ENCODE measurements at regions not wholly inside any gene's neighbourhood (a gene's known extent, or its start where the extent isn't known, plus 50 kb on each side); places are given as distances from the start of the nearest gene placed in this dataset.

- intact Hi-C loops (cut with micrococcal nuclease): no loop called here
- ChIA-PET POLR2A (no interaction called here), RAD21 (ENCODE audit: low non-redundant PET in 1 of 2, low total read pairs in 2 of 2, uncharacterized antibody in 2 of 2, unreplicated experiment in 2 of 2) (no interaction called here), CTCF (no interaction called here)
- TF ChIP-seq CEBPB (IDR thresholded peaks at IDR 0.05; ENCODE audit: low read depth): no peak
- no peak for TF ChIP-seq EZH2 (IDR thresholded peaks at IDR 0.05)
- TF ChIP-seq SP1 (IDR thresholded peaks at IDR 0.05; ENCODE audit: low read depth): no peak
- no peak for TF ChIP-seq POLR2AphosphoS5 (IDR thresholded peaks at IDR 0.05; ENCODE audit: low read depth, low read length)
- TF ChIP-seq POLR2A (IDR thresholded peaks at IDR 0.05; ENCODE audit: borderline replicate concordance, extremely low read depth, insufficient read depth, insufficient read length): no peak
- TF ChIP-seq, protein P1, sequence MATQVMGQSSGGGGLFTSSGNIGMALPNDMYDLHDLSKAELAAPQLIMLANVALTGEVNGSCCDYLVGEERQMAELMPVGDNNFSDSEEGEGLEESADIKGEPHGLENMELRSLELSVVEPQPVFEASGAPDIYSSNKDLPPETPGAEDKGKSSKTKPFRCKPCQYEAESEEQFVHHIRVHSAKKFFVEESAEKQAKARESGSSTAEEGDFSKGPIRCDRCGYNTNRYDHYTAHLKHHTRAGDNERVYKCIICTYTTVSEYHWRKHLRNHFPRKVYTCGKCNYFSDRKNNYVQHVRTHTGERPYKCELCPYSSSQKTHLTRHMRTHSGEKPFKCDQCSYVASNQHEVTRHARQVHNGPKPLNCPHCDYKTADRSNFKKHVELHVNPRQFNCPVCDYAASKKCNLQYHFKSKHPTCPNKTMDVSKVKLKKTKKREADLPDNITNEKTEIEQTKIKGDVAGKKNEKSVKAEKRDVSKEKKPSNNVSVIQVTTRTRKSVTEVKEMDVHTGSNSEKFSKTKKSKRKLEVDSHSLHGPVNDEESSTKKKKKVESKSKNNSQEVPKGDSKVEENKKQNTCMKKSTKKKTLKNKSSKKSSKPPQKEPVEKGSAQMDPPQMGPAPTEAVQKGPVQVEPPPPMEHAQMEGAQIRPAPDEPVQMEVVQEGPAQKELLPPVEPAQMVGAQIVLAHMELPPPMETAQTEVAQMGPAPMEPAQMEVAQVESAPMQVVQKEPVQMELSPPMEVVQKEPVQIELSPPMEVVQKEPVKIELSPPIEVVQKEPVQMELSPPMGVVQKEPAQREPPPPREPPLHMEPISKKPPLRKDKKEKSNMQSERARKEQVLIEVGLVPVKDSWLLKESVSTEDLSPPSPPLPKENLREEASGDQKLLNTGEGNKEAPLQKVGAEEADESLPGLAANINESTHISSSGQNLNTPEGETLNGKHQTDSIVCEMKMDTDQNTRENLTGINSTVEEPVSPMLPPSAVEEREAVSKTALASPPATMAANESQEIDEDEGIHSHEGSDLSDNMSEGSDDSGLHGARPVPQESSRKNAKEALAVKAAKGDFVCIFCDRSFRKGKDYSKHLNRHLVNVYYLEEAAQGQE (IDR thresholded peaks at IDR 0.05; ENCODE audit: low read depth): no peak
- no peak for TF ChIP-seq EZH2phosphoT487 (IDR thresholded peaks at IDR 0.05; ENCODE audit: borderline replicate concordance)
- no peak for TF ChIP-seq YY1 (IDR thresholded peaks at IDR 0.05; ENCODE audit: extremely low read depth, insufficient replicate concordance, low read depth, low read length)
- TF ChIP-seq, protein P2, sequence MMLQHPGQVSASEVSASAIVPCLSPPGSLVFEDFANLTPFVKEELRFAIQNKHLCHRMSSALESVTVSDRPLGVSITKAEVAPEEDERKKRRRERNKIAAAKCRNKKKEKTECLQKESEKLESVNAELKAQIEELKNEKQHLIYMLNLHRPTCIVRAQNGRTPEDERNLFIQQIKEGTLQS (IDR thresholded peaks at IDR 0.05): no peak
- no peak for TF ChIP-seq SIN3A (IDR thresholded peaks at IDR 0.05; ENCODE audit: low read depth)
- no peak for TF ChIP-seq ELF1 (IDR thresholded peaks at IDR 0.05; ENCODE audit: borderline replicate concordance, low read depth)
- TF ChIP-seq, protein P3, sequence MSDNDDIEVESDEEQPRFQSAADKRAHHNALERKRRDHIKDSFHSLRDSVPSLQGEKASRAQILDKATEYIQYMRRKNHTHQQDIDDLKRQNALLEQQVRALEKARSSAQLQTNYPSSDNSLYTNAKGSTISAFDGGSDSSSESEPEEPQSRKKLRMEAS (IDR thresholded peaks at IDR 0.05): no peak
- no peak for TF ChIP-seq SRF (IDR thresholded peaks at IDR 0.05; ENCODE audit: low read depth)
- TF ChIP-seq JUND (IDR thresholded peaks at IDR 0.05): no peak
- no peak for TF ChIP-seq ZFX (IDR thresholded peaks at IDR 0.05)
- TF ChIP-seq TCF7L2 (IDR thresholded peaks at IDR 0.05; ENCODE audit: borderline replicate concordance, extremely low read depth, insufficient read depth, insufficient read length): no peak
- no peak for TF ChIP-seq ZNF274 (IDR thresholded peaks at IDR 0.05; ENCODE audit: low read depth, low read length)
- TF ChIP-seq EGR1 (IDR thresholded peaks at IDR 0.05; ENCODE audit: low read depth): no peak
- no peak for TF ChIP-seq FOSL1 (IDR thresholded peaks at IDR 0.05; ENCODE audit: low read depth)
- BruUV-seq (replicated peaks): no TSS peak
- Histone ChIP-seq H3K4me2 (ENCODE audit: low read length) (no peak overlapping the region), H3K9me2 (ENCODE audit: insufficient read depth) (no peaks in the 10 kb centered on the region), H3K27me3 (ENCODE audit: insufficient read depth, low read length) (no peaks in the 10 kb centered on the region), H3K9ac (ENCODE audit: low read length) (no peak overlapping the region), H3K4me3 (replicated peaks in 1 of 2; ENCODE audit: low read depth in 1 of 2, low read length in 2 of 2) (no peak overlapping the region), H3K27ac (ENCODE audit: low read depth, low read length) (no peak overlapping the region), H2AFZ (ENCODE audit: low read depth, low read length, poor library complexity, severe bottlenecking) (no peak overlapping the region), H4K20me1 (ENCODE audit: insufficient read depth) (no peaks in the 10 kb centered on the region), H3K9me3 (ENCODE audit: control insufficient read depth in 1 of 2, insufficient read depth in 1 of 2, low read depth in 1 of 2, low read length in 2 of 2) (no peaks in the 10 kb centered on the region), H3K4me1 (ENCODE audit: control insufficient read depth in 1 of 2, insufficient read depth in 2 of 2, low read length in 2 of 2) (no peaks in the 10 kb centered on the region), H3K36me3 (ENCODE audit: control insufficient read depth in 1 of 2, insufficient read depth in 2 of 2, low read length in 2 of 2) (no peaks in the 10 kb centered on the region), H3K79me2 (ENCODE audit: insufficient read depth, low read length) (no peaks in the 10 kb centered on the region)
- DNase-seq (ENCODE audit: low read depth, low spot score): no peak
- ATAC-seq: no peak
These were observed 150.2 kb upstream of the ZEB2 start for GRCh38 chr2:144670080-144670479.
